ENCODE measurements at regions not wholly inside any gene's neighbourhood (a gene's known extent, or its start where the extent isn't known, plus 50 kb on each side); places are given as distances from the start of the nearest gene placed in this dataset.

DNA sequence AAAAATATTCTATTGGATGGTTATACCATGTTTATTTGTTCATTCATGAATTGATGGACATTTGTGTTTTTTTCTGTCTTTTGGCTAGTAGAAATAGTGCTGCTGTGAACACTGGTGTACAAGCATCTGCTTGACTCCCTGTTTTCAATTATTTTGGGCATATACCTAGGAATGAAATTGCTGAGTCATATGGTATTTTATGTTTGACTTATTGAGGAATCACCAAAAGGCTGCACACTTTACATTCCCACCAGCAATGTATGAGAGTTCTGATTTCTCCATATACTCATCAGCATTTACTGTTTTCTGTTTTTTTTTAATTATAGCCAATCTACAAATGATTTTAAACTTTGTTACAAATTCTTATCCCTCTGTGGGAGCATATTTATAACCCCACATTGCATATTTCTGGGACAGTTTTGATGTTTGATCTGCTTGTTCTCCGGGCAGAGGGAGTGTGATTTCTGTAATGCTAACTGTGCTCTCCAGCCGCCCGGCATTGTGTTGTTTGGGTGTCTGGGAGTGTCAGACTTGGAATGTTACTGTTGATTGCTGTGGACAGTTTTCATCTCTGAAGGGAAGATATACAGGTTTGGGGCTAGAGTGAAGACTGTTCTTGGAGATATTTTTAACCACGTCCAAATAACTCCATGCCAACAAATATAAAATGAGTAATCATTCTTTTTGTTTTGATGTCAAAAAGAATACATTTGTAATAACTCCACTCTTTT lies 60.5 kb upstream of the PGRMC2 start:
- peak overlapping the region; percentile 40; the same call in 1 of the 2 replicates for H3K9ac ChIP-seq

DNA sequence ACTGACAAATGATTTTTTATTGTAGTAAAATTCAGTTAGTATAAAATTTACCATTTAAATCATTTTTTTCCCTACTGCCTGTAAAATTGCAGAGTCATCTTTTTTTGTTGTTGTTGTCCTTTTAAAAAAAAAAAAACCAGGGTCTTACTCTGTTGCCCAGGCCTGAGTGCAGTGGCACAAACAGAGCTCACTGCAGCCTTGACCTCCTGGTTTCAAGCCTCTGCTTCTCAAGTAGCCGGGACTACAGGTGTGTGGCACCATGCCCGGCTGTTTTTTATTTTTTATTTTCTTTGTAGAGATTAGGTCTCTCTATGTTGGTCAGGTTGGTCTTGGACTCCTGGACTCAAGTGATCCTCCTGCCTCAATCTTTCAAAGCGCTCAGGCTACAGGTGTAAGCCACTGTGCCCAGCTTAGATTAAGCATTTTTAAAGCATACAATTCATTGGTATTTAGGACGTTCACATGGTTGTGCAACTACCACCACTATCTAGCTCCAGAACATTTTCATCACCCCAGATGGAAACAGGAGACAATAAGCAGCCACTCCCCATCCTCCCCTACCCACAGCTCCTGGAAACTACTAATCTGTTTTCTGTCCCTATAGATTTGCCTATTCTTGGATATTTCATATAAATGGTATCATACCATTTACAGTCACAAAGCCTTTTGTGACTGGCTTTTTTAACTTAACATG lies 59.7 kb upstream of the PGRMC2 start:
- H3K4me2 ChIP-seq (ENCODE audit: unreplicated experiment): peak overlapping the region; percentile 76

More for the DNA sequence above, 60.5 kb upstream of the PGRMC2 start:
- peak; percentile 51 for DNase-seq
- Histone ChIP-seq H3K27ac (peak overlapping the region; percentile 59), H3K79me2 (ENCODE audit: insufficient read depth) (no peaks in the 10 kb centered on the region), H2AFZ (peak overlapping the region; percentile 58), H3K4me1 (ENCODE audit: insufficient read depth) (peaks cover 37% of the 10 kb centered on the region), H3K9me3 (ENCODE audit: low read depth) (no peaks in the 10 kb centered on the region), H3K36me3 (ENCODE audit: low read depth) (no peaks in the 10 kb centered on the region), H3K4me2 (ENCODE audit: unreplicated experiment) (peak overlapping the region; percentile 76), H3K27me3 (replicated peaks; ENCODE audit: insufficient read depth) (no peaks in the 10 kb centered on the region), H3K4me3 (peak overlapping the region; percentile 29; the same call in 1 of the 2 replicates), H4K20me1 (ENCODE audit: insufficient read depth) (no peaks in the 10 kb centered on the region), H3K9me2 (ENCODE audit: insufficient read depth) (no peaks in the 10 kb centered on the region), H3F3A (ENCODE audit: insufficient read depth) (peaks cover 34% of the 10 kb centered on the region)
- 3 to 5% methylated on average over 4 of the region's 4 CpGs for WGBS, 2 experiments (ENCODE audit: low coverage in 1 of 2, low lambda C conversion rate in 2 of 2, missing lambda C conversion rate in 2 of 2)
- in situ Hi-C loops (cut with MboI): no loop called here
- no peak for TF ChIP-seq EZH2phosphoT487 (IDR thresholded peaks at IDR 0.05; ENCODE audit: insufficient read depth, low read depth)
- TF ChIP-seq EZH2 (IDR thresholded peaks at IDR 0.05; ENCODE audit: insufficient read depth, poor library complexity, severe bottlenecking): no peak

DNA sequence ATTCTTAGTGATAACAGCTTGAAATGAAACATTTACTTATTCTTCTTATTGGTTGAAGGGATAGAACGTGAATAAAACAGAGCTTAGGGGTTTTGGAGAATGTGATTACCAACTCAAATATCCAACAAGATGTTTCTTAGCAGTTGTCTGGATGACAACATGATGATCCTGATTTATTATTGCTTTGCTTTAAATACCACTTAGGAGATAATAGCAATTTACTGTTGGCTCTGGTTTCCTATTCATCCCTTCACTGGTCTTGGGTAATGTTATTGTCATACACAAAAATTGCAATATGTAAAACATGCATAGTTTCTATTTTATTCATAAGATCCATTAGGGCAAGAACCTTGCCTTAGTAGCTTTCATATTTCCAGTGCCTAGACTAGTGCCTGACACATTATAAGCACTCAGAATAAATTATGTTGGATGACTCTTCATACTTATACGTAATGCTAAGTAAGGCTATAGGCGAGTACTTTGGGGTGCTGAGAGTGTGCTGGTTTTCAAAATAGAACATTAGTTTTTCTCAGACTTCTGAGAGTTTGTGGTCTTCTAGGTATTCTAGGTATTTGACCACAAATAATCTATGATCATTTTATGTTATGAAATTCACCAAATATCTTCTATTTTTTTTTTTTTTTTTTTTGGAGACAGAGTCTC lies 58.6 kb upstream of the PGRMC2 start:
- Histone ChIP-seq H3K9me2 (ENCODE audit: insufficient read depth) (no peaks in the 10 kb centered on the region), H2AFZ (no peak overlapping the region), H3K79me2 (ENCODE audit: insufficient read depth) (no peaks in the 10 kb centered on the region), H3K9ac (no peak overlapping the region), H3K27me3 (replicated peaks; ENCODE audit: insufficient read depth) (no peaks in the 10 kb centered on the region), H3K27ac (no peak overlapping the region), H3F3A (ENCODE audit: insufficient read depth) (peaks cover 36% of the 10 kb centered on the region), H3K9me3 (ENCODE audit: low read depth) (no peaks in the 10 kb centered on the region), H3K4me3 (no peak overlapping the region), H3K36me3 (ENCODE audit: low read depth) (no peaks in the 10 kb centered on the region), H4K20me1 (ENCODE audit: insufficient read depth) (no peaks in the 10 kb centered on the region), H3K4me2 (ENCODE audit: unreplicated experiment) (no peak overlapping the region), H3K4me1 (ENCODE audit: insufficient read depth) (peaks cover 42% of the 10 kb centered on the region)
- no peak for TF ChIP-seq EZH2 (IDR thresholded peaks at IDR 0.05; ENCODE audit: insufficient read depth, poor library complexity, severe bottlenecking)
- TF ChIP-seq EZH2phosphoT487 (IDR thresholded peaks at IDR 0.05; ENCODE audit: insufficient read depth, low read depth): no peak
- DNase-seq: peak; percentile 18
- WGBS, 2 experiments (ENCODE audit: low coverage in 1 of 2, low lambda C conversion rate in 2 of 2, missing lambda C conversion rate in 2 of 2): 90 to 91% methylated on average over 3 of the region's 3 CpGs
- in situ Hi-C loops (cut with MboI): no loop called here

More for the DNA sequence above, 59.7 kb upstream of the PGRMC2 start:
- Histone ChIP-seq H3K27ac (peak overlapping the region; percentile 59), H3K4me3 (peak overlapping the region; percentile 29; the same call in 1 of the 2 replicates), H3K79me2 (ENCODE audit: insufficient read depth) (no peaks in the 10 kb centered on the region), H3K4me1 (ENCODE audit: insufficient read depth) (peaks cover 42% of the 10 kb centered on the region), H3K9me2 (ENCODE audit: insufficient read depth) (no peaks in the 10 kb centered on the region), H3F3A (ENCODE audit: insufficient read depth) (peaks cover 36% of the 10 kb centered on the region), H3K9ac (0 out of 2 replicates have a peak overlapping the region, but pooled peaks have one; percentile 40), H3K36me3 (ENCODE audit: low read depth) (no peaks in the 10 kb centered on the region), H2AFZ (no peak overlapping the region), H3K9me3 (ENCODE audit: low read depth) (no peaks in the 10 kb centered on the region), H4K20me1 (ENCODE audit: insufficient read depth) (no peaks in the 10 kb centered on the region), H3K27me3 (replicated peaks; ENCODE audit: insufficient read depth) (no peaks in the 10 kb centered on the region)
- peak; percentile 54 for DNase-seq
- no peak for TF ChIP-seq EZH2 (IDR thresholded peaks at IDR 0.05; ENCODE audit: insufficient read depth, poor library complexity, severe bottlenecking)
- no peak for TF ChIP-seq EZH2phosphoT487 (IDR thresholded peaks at IDR 0.05; ENCODE audit: insufficient read depth, low read depth)
- in situ Hi-C loops (cut with MboI): no loop called here
- WGBS, 2 experiments (ENCODE audit: low coverage in 1 of 2, low lambda C conversion rate in 2 of 2, missing lambda C conversion rate in 2 of 2): 55 to 56% methylated on average over 4 of the region's 4 CpGs

DNA sequence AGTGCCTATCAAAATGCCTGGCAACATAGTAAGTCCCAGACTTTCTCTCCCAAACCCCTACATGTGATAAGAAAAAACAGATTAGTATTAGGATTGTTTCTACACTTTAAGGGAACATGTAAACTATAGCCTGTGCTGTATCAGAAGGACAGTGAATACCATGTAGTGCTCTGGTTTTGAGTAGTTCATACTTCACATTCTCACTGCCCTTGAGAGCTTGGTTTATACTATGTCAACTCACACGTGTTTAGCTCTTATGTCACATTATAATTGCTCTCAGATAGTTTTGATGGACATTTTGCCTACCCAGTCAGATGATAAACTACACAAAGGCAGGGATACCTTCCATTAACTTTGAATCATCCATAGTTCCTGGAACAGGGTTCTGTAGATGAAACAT lies 58.0 kb upstream of the PGRMC2 start:
- H3K79me2 ChIP-seq (ENCODE audit: insufficient read depth): no peaks in the 10 kb centered on the region
- H3K27ac ChIP-seq: no peak overlapping the region
- no peaks in the 10 kb centered on the region for H3K27me3 ChIP-seq (replicated peaks; ENCODE audit: insufficient read depth)
- H3F3A ChIP-seq (ENCODE audit: insufficient read depth): peaks cover 36% of the 10 kb centered on the region
- no peak overlapping the region for H2AFZ ChIP-seq
- H3K9me2 ChIP-seq (ENCODE audit: insufficient read depth): no peaks in the 10 kb centered on the region
- no peak overlapping the region for H3K9ac ChIP-seq
- 89 to 91% methylated on average over 1 of the region's 1 CpG for WGBS, 2 experiments (ENCODE audit: low coverage in 1 of 2, low lambda C conversion rate in 2 of 2, missing lambda C conversion rate in 2 of 2)
- no peak for TF ChIP-seq EZH2phosphoT487 (IDR thresholded peaks at IDR 0.05; ENCODE audit: insufficient read depth, low read depth)
- H3K9me3 ChIP-seq (ENCODE audit: low read depth): no peaks in the 10 kb centered on the region
- H3K4me2 ChIP-seq (ENCODE audit: unreplicated experiment): no peak overlapping the region
- in situ Hi-C loops (cut with MboI): no loop called here
- no peak overlapping the region for H3K4me3 ChIP-seq
- peaks cover 42% of the 10 kb centered on the region for H3K4me1 ChIP-seq (ENCODE audit: insufficient read depth)
- no peaks in the 10 kb centered on the region for H4K20me1 ChIP-seq (ENCODE audit: insufficient read depth)
- H3K36me3 ChIP-seq (ENCODE audit: low read depth): no peaks in the 10 kb centered on the region
- DNase-seq: no peak

Measured in GM23248 (cell line).